ENCODE measurements at regions not wholly inside any gene's neighbourhood (a gene's known extent, or its start where the extent isn't known, plus 50 kb on each side); places are given as distances from the start of the nearest gene placed in this dataset.

- no peak for TF ChIP-seq GRHL2 (CRISPR knock-in tag; IDR thresholded peaks at IDR 0.05; ENCODE audit: insufficient replicate concordance, severe bottlenecking)
Observed at GRCh38 chr10:108060246-108060645, 895.7 kb upstream of the SORCS1 start (continued).

- H3K4me1 Mint-ChIP-seq = peaks cover 25% of the 10 kb centered on the region
- H3K9me3 Mint-ChIP-seq = peaks cover 6% of the 10 kb centered on the region; the same call in 1 of the 2 replicates
- no peak overlapping the region for H3K4me3 Mint-ChIP-seq
- no peaks in the 10 kb centered on the region for H3K36me3 Mint-ChIP-seq
- DNase-seq (ENCODE audit: low spot score) (no peak), ATAC-seq (no peak)
- ChIA-PET CTCF (no interaction called here), POLR2A (interaction anchor here (0.6 kb wide), 1 partner anchor 539 kb away, joined by 3 read pairs; no protein-coding TSS in a partner anchor)
- H3K27ac Mint-ChIP-seq = no peak overlapping the region
- H3K27me3 Mint-ChIP-seq (ENCODE audit: low read depth) = peaks cover 4% of the 10 kb centered on the region; the same call in 1 of the 2 replicates
- TF ChIP-seq FOXJ3 (CRISPR knock-in tag; IDR thresholded peaks at IDR 0.05; ENCODE audit: borderline replicate concordance) = no peak
Observed at GRCh38 chr10:108055506-108055905, 891.0 kb upstream of the SORCS1 start.

DNA sequence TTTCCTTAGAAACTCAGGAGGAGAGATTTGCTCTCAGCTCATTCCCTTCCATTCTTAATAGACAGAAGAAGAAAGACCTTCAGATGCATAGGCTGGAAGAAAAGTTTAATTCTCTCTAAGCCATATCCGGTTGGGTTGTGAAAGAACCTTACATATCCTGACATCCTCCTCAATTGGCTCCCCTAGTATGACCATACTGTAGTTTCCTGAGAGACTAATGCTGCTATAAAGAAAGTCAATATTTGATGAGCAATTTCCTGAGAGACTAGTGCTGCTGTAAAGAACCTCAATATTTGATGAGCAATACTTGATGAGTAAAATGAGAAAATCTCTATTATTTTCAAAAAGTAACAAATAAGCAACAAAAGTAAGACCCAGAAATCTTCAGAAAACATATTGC, 888.5 kb upstream of the SORCS1 start:
- Mint-ChIP-seq H3K4me1 (peaks cover 23% of the 10 kb centered on the region), H3K36me3 (no peaks in the 10 kb centered on the region)

GRCh38 chr10:108051218-108051617, 886.7 kb upstream of the SORCS1 start:
- ATAC-seq (no peak; the same call in 1 of the 2 replicates), DNase-seq (ENCODE audit: low spot score) (no peak)
- peaks cover 4% of the 10 kb centered on the region; the same call in 1 of the 2 replicates for H3K27me3 Mint-ChIP-seq (ENCODE audit: low read depth)
- POLR2A ChIA-PET = no interaction called here
- H3K4me3 Mint-ChIP-seq = no peak overlapping the region
- peaks cover 16% of the 10 kb centered on the region for H3K9me3 Mint-ChIP-seq
- no peak overlapping the region for H3K27ac Mint-ChIP-seq
- peaks cover 24% of the 10 kb centered on the region for H3K4me1 Mint-ChIP-seq
- TF ChIP-seq, protein P1, sequence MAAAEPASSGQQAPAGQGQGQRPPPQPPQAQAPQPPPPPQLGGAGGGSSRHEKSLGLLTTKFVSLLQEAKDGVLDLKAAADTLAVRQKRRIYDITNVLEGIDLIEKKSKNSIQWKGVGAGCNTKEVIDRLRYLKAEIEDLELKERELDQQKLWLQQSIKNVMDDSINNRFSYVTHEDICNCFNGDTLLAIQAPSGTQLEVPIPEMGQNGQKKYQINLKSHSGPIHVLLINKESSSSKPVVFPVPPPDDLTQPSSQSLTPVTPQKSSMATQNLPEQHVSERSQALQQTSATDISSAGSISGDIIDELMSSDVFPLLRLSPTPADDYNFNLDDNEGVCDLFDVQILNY (CRISPR knock-in tag; IDR thresholded peaks at IDR 0.05) = no peak
- no peak for TF ChIP-seq SP1 (CRISPR knock-in tag; conservative IDR thresholded peaks at IDR 0.05)
- TF ChIP-seq FOXK1 (CRISPR knock-in tag; IDR thresholded peaks at IDR 0.05) = no peak
- no peak for TF ChIP-seq CBFB (CRISPR knock-in tag; IDR thresholded peaks at IDR 0.05; ENCODE audit: low read depth)
- TF ChIP-seq CDX4 (CRISPR knock-in tag; IDR thresholded peaks at IDR 0.05; ENCODE audit: borderline replicate concordance) = no peak
- TF ChIP-seq, protein P2, sequence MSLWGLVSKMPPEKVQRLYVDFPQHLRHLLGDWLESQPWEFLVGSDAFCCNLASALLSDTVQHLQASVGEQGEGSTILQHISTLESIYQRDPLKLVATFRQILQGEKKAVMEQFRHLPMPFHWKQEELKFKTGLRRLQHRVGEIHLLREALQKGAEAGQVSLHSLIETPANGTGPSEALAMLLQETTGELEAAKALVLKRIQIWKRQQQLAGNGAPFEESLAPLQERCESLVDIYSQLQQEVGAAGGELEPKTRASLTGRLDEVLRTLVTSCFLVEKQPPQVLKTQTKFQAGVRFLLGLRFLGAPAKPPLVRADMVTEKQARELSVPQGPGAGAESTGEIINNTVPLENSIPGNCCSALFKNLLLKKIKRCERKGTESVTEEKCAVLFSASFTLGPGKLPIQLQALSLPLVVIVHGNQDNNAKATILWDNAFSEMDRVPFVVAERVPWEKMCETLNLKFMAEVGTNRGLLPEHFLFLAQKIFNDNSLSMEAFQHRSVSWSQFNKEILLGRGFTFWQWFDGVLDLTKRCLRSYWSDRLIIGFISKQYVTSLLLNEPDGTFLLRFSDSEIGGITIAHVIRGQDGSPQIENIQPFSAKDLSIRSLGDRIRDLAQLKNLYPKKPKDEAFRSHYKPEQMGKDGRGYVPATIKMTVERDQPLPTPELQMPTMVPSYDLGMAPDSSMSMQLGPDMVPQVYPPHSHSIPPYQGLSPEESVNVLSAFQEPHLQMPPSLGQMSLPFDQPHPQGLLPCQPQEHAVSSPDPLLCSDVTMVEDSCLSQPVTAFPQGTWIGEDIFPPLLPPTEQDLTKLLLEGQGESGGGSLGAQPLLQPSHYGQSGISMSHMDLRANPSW (CRISPR knock-in tag; conservative IDR thresholded peaks at IDR 0.05; ENCODE audit: low read depth) = no peak
- no peak for TF ChIP-seq IRF2 (CRISPR knock-in tag; IDR thresholded peaks at IDR 0.05; ENCODE audit: borderline replicate concordance, low read depth)
- TF ChIP-seq NR2C2 (CRISPR knock-in tag; IDR thresholded peaks at IDR 0.05) = no peak
- CTCF ChIA-PET = no interaction called here
- H3K36me3 Mint-ChIP-seq = peaks cover 5% of the 10 kb centered on the region

More for the DNA sequence above, 888.5 kb upstream of the SORCS1 start:
- no peak overlapping the region for H3K27ac Mint-ChIP-seq
- H3K27me3 Mint-ChIP-seq (ENCODE audit: low read depth) = peaks cover 4% of the 10 kb centered on the region; the same call in 1 of the 2 replicates
- CTCF ChIA-PET = no interaction called here
- ATAC-seq = no peak
- DNase-seq (ENCODE audit: low spot score) = no peak
- TF ChIP-seq OVOL2 (CRISPR knock-in tag; IDR thresholded peaks at IDR 0.05; ENCODE audit: borderline replicate concordance) = no peak
- TF ChIP-seq ZNF671 (CRISPR knock-in tag; IDR thresholded peaks at IDR 0.05) = no peak
- TF ChIP-seq, protein P1 (CRISPR knock-in tag; IDR thresholded peaks at IDR 0.05) = no peak
- no peak for TF ChIP-seq RELA (CRISPR knock-in tag; IDR thresholded peaks at IDR 0.05; ENCODE audit: borderline replicate concordance)
- no peak for TF ChIP-seq ZNF138 (CRISPR knock-in tag; conservative IDR thresholded peaks at IDR 0.05)
- no peak for TF ChIP-seq NR2C2 (CRISPR knock-in tag; IDR thresholded peaks at IDR 0.05)
- no peak for TF ChIP-seq TEAD4 (CRISPR knock-in tag; IDR thresholded peaks at IDR 0.05)
- no peak for TF ChIP-seq TCF7 (CRISPR knock-in tag; IDR thresholded peaks at IDR 0.05; ENCODE audit: low read depth)
- TF ChIP-seq, protein P3, sequence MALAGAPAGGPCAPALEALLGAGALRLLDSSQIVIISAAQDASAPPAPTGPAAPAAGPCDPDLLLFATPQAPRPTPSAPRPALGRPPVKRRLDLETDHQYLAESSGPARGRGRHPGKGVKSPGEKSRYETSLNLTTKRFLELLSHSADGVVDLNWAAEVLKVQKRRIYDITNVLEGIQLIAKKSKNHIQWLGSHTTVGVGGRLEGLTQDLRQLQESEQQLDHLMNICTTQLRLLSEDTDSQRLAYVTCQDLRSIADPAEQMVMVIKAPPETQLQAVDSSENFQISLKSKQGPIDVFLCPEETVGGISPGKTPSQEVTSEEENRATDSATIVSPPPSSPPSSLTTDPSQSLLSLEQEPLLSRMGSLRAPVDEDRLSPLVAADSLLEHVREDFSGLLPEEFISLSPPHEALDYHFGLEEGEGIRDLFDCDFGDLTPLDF (CRISPR knock-in tag; IDR thresholded peaks at IDR 0.05) = no peak
- TF ChIP-seq, protein P4, sequence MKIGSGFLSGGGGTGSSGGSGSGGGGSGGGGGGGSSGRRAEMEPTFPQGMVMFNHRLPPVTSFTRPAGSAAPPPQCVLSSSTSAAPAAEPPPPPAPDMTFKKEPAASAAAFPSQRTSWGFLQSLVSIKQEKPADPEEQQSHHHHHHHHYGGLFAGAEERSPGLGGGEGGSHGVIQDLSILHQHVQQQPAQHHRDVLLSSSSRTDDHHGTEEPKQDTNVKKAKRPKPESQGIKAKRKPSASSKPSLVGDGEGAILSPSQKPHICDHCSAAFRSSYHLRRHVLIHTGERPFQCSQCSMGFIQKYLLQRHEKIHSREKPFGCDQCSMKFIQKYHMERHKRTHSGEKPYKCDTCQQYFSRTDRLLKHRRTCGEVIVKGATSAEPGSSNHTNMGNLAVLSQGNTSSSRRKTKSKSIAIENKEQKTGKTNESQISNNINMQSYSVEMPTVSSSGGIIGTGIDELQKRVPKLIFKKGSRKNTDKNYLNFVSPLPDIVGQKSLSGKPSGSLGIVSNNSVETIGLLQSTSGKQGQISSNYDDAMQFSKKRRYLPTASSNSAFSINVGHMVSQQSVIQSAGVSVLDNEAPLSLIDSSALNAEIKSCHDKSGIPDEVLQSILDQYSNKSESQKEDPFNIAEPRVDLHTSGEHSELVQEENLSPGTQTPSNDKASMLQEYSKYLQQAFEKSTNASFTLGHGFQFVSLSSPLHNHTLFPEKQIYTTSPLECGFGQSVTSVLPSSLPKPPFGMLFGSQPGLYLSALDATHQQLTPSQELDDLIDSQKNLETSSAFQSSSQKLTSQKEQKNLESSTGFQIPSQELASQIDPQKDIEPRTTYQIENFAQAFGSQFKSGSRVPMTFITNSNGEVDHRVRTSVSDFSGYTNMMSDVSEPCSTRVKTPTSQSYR (CRISPR knock-in tag; IDR thresholded peaks at IDR 0.05) = no peak
- TF ChIP-seq ERG (CRISPR knock-in tag; IDR thresholded peaks at IDR 0.05) = no peak
- no peak for TF ChIP-seq CBFB (CRISPR knock-in tag; IDR thresholded peaks at IDR 0.05; ENCODE audit: low read depth)
- H3K9me3 Mint-ChIP-seq = peaks cover 10% of the 10 kb centered on the region
- POLR2A ChIA-PET = no interaction called here
- no peak overlapping the region for H3K4me3 Mint-ChIP-seq

Data from WTC11 (cell line).